ENCODE measurements at regions not wholly inside any gene's neighbourhood (a gene's known extent, or its start where the extent isn't known, plus 50 kb on each side); places are given as distances from the start of the nearest gene placed in this dataset.

GRCh38 chr11:101745756-101746155, 161.9 kb upstream of the TRPC6 start:
- TF ChIP-seq CTCF (conservative IDR thresholded peaks at IDR 0.05; ENCODE audit: low read depth, low read length), result no peak
- TF ChIP-seq POLR2A (IDR thresholded peaks at IDR 0.05; ENCODE audit: low read depth, low read length), result no peak
- no peak for TF ChIP-seq MAFK (IDR thresholded peaks at IDR 0.05; ENCODE audit: low read depth, low read length)
- TF ChIP-seq RAD21 (IDR thresholded peaks at IDR 0.05; ENCODE audit: low read length), result no peak

Measured in IMR-90 (cell line).